ENCODE measurements at regions not wholly inside any gene's neighbourhood (a gene's known extent, or its start where the extent isn't known, plus 50 kb on each side); places are given as distances from the start of the nearest gene placed in this dataset.

GRCh38 chr2:126774290-126774689 is 118.3 kb downstream of the GYPC start:
- TF ChIP-seq EZH2phosphoT487 (IDR thresholded peaks at IDR 0.05; ENCODE audit: borderline replicate concordance, low read length) = no peak
- no peak for TF ChIP-seq CTCF (IDR thresholded peaks at IDR 0.05; ENCODE audit: low read depth, low read length, poor library complexity, severe bottlenecking)

All from DOHH2 (cell line).